Esophagus squamous epithelium (tissue), 4 donors: ENCODE measurements at regions not wholly inside any gene's neighbourhood (a gene's known extent, or its start where the extent isn't known, plus 50 kb on each side); places are given as distances from the start of the nearest gene placed in this dataset.

Source experiments
- CTCF ChIP-seq, 6 experiments: fragments of 450-650 bp in 4 of 6; fragments of 200-600 bp in 2 of 6; sonication (generic) in 2 of 6; IDR thresholded peaks; one replicate each; pipeline ENCODE4 v1.5.1; 2016 to 2019; ENCODE audit warnings: antibody characterized with exemption in 6 of 6, mild to moderate bottlenecking in 4 of 6, moderate library complexity in 4 of 6
- POLR2A ChIP-seq, 4 donors: fragments of 450-650 bp; IDR thresholded peaks; one replicate each; pipeline ENCODE4 v1.6.1; 2017; ENCODE audit warnings: antibody characterized with exemption in 4 of 4, mild to moderate bottlenecking in 4 of 4, moderate library complexity in 3 of 4

GRCh38 chr10:88070080-88070880 is 206.9 kb downstream of the PTEN start:
- TF ChIP-seq CTCF (IDR thresholded peaks at IDR 0.05), result no peak
- no peak for TF ChIP-seq POLR2A (IDR thresholded peaks at IDR 0.05)
